Breast epithelium (tissue), 4 donors: ENCODE measurements at regions not wholly inside any gene's neighbourhood (a gene's known extent, or its start where the extent isn't known, plus 50 kb on each side); places are given as distances from the start of the nearest gene placed in this dataset.

Experiments
- DNase-seq, 2 donors: peaks; one replicate each; pipeline ENCODE4 v3.0.0-alpha.2; 2019; ENCODE audit warnings: low spot score in 2 of 2
- H3K27ac ChIP-seq, 2 donors: fragments of 200-600 bp; sonication (generic) in 1 of 2; one replicate each; pipeline ENCODE4 v1.5.1; 2016 to 2019; ENCODE audit warnings: mild to moderate bottlenecking in 1 of 2
- H3K27me3 ChIP-seq, 2 donors: fragments of 200-600 bp; sonication (generic) in 1 of 2; one replicate each; pipeline versions ENCODE4 v1.5.1 to v1.6.0; 2017 to 2019; ENCODE audit warnings: control low read depth in 1 of 2, mild to moderate bottlenecking in 1 of 2
- H3K36me3 ChIP-seq: fragments of 200-600 bp; one replicate; pipeline ENCODE4 v1.5.1; 2019
- H3K4me1 ChIP-seq, 2 donors: fragments of 200-600 bp; sonication (generic); one replicate each; pipeline ENCODE4 v1.5.1; 2016 to 2019; ENCODE audit warnings: control low read depth in 1 of 2
- H3K4me3 ChIP-seq, 3 donors: fragments of 200-600 bp; sonication (generic); 1 replicate in 2 of 3; 2 replicates in 1 of 3; pipeline ENCODE4 v1.5.1; 2016 to 2019; ENCODE audit warnings: mild to moderate bottlenecking in 3 of 3, moderate library complexity in 2 of 3
- H3K9me3 ChIP-seq, 2 donors: fragments of 200-600 bp; sonication (generic) in 1 of 2; one replicate each; pipeline ENCODE4 v1.5.1; 2016 to 2019; ENCODE audit warnings: control low read depth in 1 of 2
- POLR2A ChIP-seq: fragments of 450-650 bp; IDR thresholded peaks from one replicate; pipeline ENCODE4 v1.6.1; 2016; ENCODE audit warnings: antibody characterized with exemption, mild to moderate bottlenecking, moderate library complexity
- POLR2AphosphoS5 ChIP-seq, 3 donors: sonication (generic); formaldehyde crosslinking; IDR thresholded peaks; one replicate each; pipeline ENCODE4 v1.6.1; 2017; ENCODE audit warnings: antibody characterized with exemption in 3 of 3
- intact Hi-C: fragments of 100-400 bp; cut with DNase I; formaldehyde crosslinking; loops from one replicate; pipeline ENCODE4 v1.15.1; 2023; ENCODE audit warnings: low total_unique reads
- TF ChIP-seq, protein P1 (sequence below), 3 donors: fragments of 450-650 bp; IDR thresholded peaks; one replicate each; pipeline ENCODE4 v1.5.1; 2016 to 2017; ENCODE audit warnings: antibody characterized with exemption in 3 of 3, mild to moderate bottlenecking in 3 of 3, moderate library complexity in 3 of 3

DNA sequence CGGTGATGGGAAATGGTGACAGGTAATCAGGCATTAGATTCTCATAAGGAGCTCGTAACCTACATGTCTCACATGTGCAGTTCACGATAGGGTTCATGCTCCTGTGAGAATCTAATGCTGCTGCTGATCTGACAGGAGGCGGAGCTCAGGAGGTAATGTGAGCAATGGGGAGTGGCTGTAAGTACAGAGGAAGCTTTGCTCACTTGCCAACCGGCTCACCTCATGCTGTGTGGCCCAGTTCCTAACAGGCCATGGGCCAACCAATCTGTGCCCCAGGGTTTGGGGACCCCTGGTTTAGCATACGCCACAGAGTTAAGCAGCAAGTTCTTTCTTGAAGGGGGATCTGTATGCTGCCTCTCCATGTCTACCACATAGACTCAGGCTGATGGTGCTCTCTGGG, 133.1 kb downstream of the IQUB start:
- Histone ChIP-seq H3K36me3 (no peaks in the 10 kb centered on the region), H3K27ac (no peak overlapping the region), H3K4me1 (no peaks in the 10 kb centered on the region), H3K27me3 (no peaks in the 10 kb centered on the region), H3K4me3 (no peak overlapping the region), H3K9me3 (no peaks in the 10 kb centered on the region)
- no peak for DNase-seq
- intact Hi-C loops: no loop called here
- no peak for TF ChIP-seq POLR2A
- TF ChIP-seq, protein P1, sequence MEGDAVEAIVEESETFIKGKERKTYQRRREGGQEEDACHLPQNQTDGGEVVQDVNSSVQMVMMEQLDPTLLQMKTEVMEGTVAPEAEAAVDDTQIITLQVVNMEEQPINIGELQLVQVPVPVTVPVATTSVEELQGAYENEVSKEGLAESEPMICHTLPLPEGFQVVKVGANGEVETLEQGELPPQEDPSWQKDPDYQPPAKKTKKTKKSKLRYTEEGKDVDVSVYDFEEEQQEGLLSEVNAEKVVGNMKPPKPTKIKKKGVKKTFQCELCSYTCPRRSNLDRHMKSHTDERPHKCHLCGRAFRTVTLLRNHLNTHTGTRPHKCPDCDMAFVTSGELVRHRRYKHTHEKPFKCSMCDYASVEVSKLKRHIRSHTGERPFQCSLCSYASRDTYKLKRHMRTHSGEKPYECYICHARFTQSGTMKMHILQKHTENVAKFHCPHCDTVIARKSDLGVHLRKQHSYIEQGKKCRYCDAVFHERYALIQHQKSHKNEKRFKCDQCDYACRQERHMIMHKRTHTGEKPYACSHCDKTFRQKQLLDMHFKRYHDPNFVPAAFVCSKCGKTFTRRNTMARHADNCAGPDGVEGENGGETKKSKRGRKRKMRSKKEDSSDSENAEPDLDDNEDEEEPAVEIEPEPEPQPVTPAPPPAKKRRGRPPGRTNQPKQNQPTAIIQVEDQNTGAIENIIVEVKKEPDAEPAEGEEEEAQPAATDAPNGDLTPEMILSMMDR (IDR thresholded peaks at IDR 0.05): no peak
- TF ChIP-seq POLR2AphosphoS5 (IDR thresholded peaks at IDR 0.05): no peak

DNA sequence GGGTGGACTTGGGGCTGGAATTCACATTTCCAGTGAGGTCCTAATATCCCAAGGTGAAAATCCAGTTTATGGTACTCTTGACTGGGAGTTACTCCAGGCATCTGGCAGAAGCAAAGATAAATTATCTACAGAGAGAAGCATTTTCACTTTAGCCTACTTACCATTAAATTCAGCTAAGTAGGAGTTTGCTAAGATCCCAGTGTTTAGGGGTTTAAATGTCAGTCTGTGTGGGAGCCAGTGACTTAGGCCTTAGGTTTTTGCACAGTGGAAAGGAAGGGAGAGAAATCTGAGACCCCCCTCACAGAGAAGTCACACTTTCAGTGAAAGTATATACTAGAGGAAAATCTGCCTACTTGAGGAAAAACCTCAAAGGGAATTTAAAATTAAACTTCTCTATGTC, 134.2 kb downstream of the IQUB start:
- H3K27me3 ChIP-seq: no peaks in the 10 kb centered on the region
- TF ChIP-seq POLR2A: no peak
- TF ChIP-seq, protein P1 (IDR thresholded peaks at IDR 0.05): no peak
- no peak for TF ChIP-seq POLR2AphosphoS5 (IDR thresholded peaks at IDR 0.05)
- intact Hi-C loops: no loop called here
- no peak overlapping the region for H3K4me3 ChIP-seq
- no peak overlapping the region for H3K27ac ChIP-seq
- no peaks in the 10 kb centered on the region for H3K4me1 ChIP-seq
- no peak for DNase-seq
- no peaks in the 10 kb centered on the region for H3K9me3 ChIP-seq
- H3K36me3 ChIP-seq: no peaks in the 10 kb centered on the region

DNA sequence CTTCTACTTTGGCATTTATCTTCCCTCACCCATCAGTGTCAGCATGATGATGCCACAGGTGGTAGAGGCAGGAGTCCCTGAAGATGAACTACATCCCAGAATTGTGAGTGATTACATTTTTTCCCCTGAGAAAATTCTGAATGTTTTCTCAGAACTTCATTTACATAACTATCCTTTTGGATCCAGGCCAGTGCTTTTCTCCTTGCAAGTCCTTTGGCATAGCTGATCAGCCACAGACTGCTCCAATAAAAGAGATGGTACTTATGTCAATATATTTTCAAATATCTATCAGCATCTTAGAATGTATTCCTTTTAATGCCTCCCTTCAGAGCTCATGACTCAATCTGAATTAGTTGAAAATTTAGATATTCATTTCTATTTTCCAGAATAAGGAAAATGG, 135.5 kb downstream of the IQUB start:
- no peaks in the 10 kb centered on the region for H3K9me3 ChIP-seq
- H3K36me3 ChIP-seq: no peaks in the 10 kb centered on the region
- no peak for DNase-seq
- TF ChIP-seq POLR2AphosphoS5 (IDR thresholded peaks at IDR 0.05) (no peak), POLR2A (no peak)
- TF ChIP-seq, protein P1 (IDR thresholded peaks at IDR 0.05): no peak
- no peak overlapping the region for H3K4me3 ChIP-seq
- intact Hi-C loops: no loop called here
- H3K4me1 ChIP-seq: no peaks in the 10 kb centered on the region
- no peak overlapping the region for H3K27ac ChIP-seq
- H3K27me3 ChIP-seq: no peaks in the 10 kb centered on the region

DNA sequence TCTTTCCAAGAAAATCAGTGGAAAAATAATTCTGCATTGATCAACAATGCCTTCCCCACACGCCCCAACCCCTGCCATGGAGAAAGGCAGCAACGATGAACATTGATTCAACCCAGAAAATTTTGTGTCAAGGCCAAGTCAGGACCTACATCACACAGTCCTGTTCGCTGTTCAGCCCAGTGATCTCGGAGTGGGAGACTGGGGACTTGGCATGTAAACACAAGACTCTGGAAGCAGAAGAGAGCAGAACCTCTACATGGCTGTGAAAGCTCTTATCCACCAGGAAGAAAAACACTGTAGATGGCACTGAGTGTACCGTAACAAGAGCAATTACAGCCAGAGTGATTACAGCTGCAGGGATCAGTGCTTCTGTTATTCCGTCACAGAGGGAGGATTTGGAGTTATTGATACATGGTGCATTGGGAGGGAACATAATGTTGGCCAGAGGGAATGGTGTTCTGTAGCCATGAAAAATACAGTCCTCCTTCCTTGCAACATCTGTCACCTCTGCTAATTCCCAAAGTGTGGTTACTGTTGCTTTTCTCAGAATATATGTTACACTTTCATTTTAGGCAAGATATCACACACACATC, 136.6 kb downstream of the IQUB start:
- DNase-seq: no peak

DNA sequence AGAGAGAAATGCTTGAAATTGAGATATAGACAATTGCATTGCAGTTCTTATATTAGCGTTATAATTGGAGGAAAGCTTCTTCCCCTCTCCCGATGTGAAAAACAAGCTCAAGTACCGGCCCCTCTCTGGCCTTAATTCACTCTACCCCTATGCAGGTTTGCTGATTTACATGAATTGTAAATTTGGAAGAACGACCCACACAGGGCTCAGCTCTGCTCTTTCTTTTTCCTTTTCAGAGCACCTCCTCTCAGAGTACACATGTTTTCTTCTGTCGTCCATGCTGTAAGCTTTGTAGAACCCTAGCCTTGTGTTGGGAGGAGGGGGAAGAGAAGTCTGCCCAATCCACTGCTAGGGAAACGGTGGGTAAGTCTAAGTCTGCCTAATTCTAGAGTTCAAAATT, 140.8 kb downstream of the IQUB start:
- Histone ChIP-seq H3K27me3 (no peaks in the 10 kb centered on the region), H3K27ac (no peak overlapping the region), H3K4me1 (no peaks in the 10 kb centered on the region), H3K9me3 (no peaks in the 10 kb centered on the region), H3K36me3 (no peaks in the 10 kb centered on the region), H3K4me3 (no peak overlapping the region)
- intact Hi-C loops: no loop called here
- DNase-seq: no peak
- TF ChIP-seq, protein P1 (IDR thresholded peaks at IDR 0.05): no peak
- TF ChIP-seq POLR2A: no peak
- no peak for TF ChIP-seq POLR2AphosphoS5 (IDR thresholded peaks at IDR 0.05)

More for the DNA sequence above, 136.6 kb downstream of the IQUB start:
- no peaks in the 10 kb centered on the region for H3K4me1 ChIP-seq
- H3K4me3 ChIP-seq: no peak overlapping the region
- TF ChIP-seq POLR2AphosphoS5 (IDR thresholded peaks at IDR 0.05): no peak
- no peak for TF ChIP-seq POLR2A
- TF ChIP-seq, protein P1 (IDR thresholded peaks at IDR 0.05): no peak
- no peaks in the 10 kb centered on the region for H3K9me3 ChIP-seq
- no peak overlapping the region for H3K27ac ChIP-seq
- H3K27me3 ChIP-seq: no peaks in the 10 kb centered on the region
- intact Hi-C loops: no loop called here
- H3K36me3 ChIP-seq: no peaks in the 10 kb centered on the region
